ENCODE measurements at regions not wholly inside any gene's neighbourhood (a gene's known extent, or its start where the extent isn't known, plus 50 kb on each side); places are given as distances from the start of the nearest gene placed in this dataset.

DNA sequence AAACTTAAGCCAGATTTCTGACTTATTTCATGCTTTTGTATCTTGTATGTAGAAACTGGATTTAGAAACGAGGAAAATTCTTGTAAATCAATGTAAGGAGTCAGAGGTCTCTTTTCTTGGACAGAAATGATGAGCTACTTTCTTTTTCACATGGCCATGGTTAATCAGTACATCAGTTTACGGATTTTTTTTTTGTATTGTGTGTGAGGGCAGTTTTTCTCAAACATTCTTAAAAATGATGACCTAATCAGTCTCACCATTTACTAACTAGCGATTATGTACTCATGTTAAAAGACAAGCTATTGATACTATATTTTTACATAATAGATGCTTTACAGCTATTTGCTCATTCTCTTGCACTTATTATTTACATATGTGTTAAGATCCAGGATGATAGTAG, 165.2 kb upstream of the DOCK10 start:
- TF ChIP-seq, protein P1, sequence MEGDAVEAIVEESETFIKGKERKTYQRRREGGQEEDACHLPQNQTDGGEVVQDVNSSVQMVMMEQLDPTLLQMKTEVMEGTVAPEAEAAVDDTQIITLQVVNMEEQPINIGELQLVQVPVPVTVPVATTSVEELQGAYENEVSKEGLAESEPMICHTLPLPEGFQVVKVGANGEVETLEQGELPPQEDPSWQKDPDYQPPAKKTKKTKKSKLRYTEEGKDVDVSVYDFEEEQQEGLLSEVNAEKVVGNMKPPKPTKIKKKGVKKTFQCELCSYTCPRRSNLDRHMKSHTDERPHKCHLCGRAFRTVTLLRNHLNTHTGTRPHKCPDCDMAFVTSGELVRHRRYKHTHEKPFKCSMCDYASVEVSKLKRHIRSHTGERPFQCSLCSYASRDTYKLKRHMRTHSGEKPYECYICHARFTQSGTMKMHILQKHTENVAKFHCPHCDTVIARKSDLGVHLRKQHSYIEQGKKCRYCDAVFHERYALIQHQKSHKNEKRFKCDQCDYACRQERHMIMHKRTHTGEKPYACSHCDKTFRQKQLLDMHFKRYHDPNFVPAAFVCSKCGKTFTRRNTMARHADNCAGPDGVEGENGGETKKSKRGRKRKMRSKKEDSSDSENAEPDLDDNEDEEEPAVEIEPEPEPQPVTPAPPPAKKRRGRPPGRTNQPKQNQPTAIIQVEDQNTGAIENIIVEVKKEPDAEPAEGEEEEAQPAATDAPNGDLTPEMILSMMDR (optimal IDR thresholded peaks at IDR 0.05 in 1 of 3, IDR thresholded peaks at IDR 0.05 in 1 of 3, conservative IDR thresholded peaks at IDR 0.05 in 1 of 3; ENCODE audit: extremely low read depth in 1 of 3, insufficient read depth in 2 of 3, low read length in 3 of 3): no peak
- no peak for TF ChIP-seq EZH2 (IDR thresholded peaks at IDR 0.05; ENCODE audit: low read length)

Data from keratinocyte (primary cell).